Prostate gland (tissue), 2 donors: ENCODE measurements at regions not wholly inside any gene's neighbourhood (a gene's known extent, or its start where the extent isn't known, plus 50 kb on each side); places are given as distances from the start of the nearest gene placed in this dataset.

Experiments
- DNase-seq: peaks from one replicate; pipeline ENCODE4 v3.0.0-alpha.2; 2019; ENCODE audit warnings: low spot score
- H3K27ac ChIP-seq, 2 donors: fragments of 200-600 bp; sonication (generic); 2 replicates each; pipeline ENCODE4 v1.5.1; 2017 to 2019
- H3K27me3 ChIP-seq: fragments of 200-600 bp; sonication (generic); replicated peaks from 2 replicates; pipeline ENCODE4 v1.5.1; 2019; ENCODE audit not compliant: insufficient read depth
- H3K36me3 ChIP-seq, 2 donors: fragments of 200-600 bp; sonication (generic); 1 replicate in 1 of 2; 2 replicates in 1 of 2; pipeline versions ENCODE4 v1.5.1 to v1.8.1; 2017 to 2019
- H3K4me1 ChIP-seq: fragments of 200-600 bp; sonication (generic); replicated peaks from 2 replicates; pipeline ENCODE4 v1.5.1; 2019
- H3K4me3 ChIP-seq, 2 donors: fragments of 200-600 bp; sonication (generic); 2 replicates each; pipeline ENCODE4 v1.5.1; 2017 to 2019
- H3K9me3 ChIP-seq: fragments of 200-600 bp; sonication (generic); 2 replicates; pipeline ENCODE4 v1.5.1; 2017
- CTCF ChIP-seq, 4 experiments: fragments of 200-600 bp in 2 of 4; fragments of 450-650 bp in 2 of 4; sonication (generic) in 2 of 4; IDR thresholded peaks; 1 replicate in 3 of 4; 2 replicates in 1 of 4; pipeline ENCODE4 v1.5.1; 2016 to 2019; ENCODE audit warnings: antibody characterized with exemption in 4 of 4, mild to moderate bottlenecking in 2 of 4, moderate library complexity in 2 of 4
- POLR2A ChIP-seq: fragments of 450-650 bp; IDR thresholded peaks from one replicate; pipeline ENCODE4 v1.6.1; 2016; ENCODE audit warnings: antibody characterized with exemption, mild to moderate bottlenecking
- POLR2AphosphoS5 ChIP-seq: sonication (generic); formaldehyde crosslinking; IDR thresholded peaks from one replicate; pipeline ENCODE4 v1.6.1; 2017; ENCODE audit warnings: antibody characterized with exemption
- WGBS: methylation state at CpG from one replicate; pipeline ENCODE4 v1.1.5; 2018; 5-methylcytosine and 5-hydroxymethylcytosine counted together
- intact Hi-C: fragments of 100-400 bp; cut with DNase I; formaldehyde crosslinking; loops from one replicate; pipeline ENCODE4 v1.14.2; 2022

- TF ChIP-seq POLR2A (no peak), CTCF (IDR thresholded peaks at IDR 0.05) (no peak), POLR2AphosphoS5 (no peak)
- no peak for DNase-seq
- H3K4me1 ChIP-seq: no peaks in the 10 kb centered on the region
- H3K36me3 ChIP-seq: no peaks in the 10 kb centered on the region
- H3K27me3 ChIP-seq: no peaks in the 10 kb centered on the region
- intact Hi-C loops: no loop called here
- no peak overlapping the region for H3K4me3 ChIP-seq
- 83% methylated on average over 4 of the region's 4 CpGs for WGBS
- no peak overlapping the region for H3K27ac ChIP-seq
- H3K9me3 ChIP-seq: no peaks in the 10 kb centered on the region
Observed at GRCh38 chr6:22073516-22074198, 223.2 kb downstream of the PRL start.

- intact Hi-C loops: no loop called here
- Histone ChIP-seq H3K9me3 (no peaks in the 10 kb centered on the region), H3K4me3 (no peak overlapping the region), H3K27me3 (no peaks in the 10 kb centered on the region), H3K4me1 (no peaks in the 10 kb centered on the region), H3K36me3 (no peaks in the 10 kb centered on the region), H3K27ac (no peak overlapping the region)
- DNase-seq: no peak
- 92% methylated on average over 1 of the region's 1 CpG for WGBS
- TF ChIP-seq POLR2A (no peak), POLR2AphosphoS5 (no peak), CTCF (IDR thresholded peaks at IDR 0.05) (no peak)
Observed at GRCh38 chr6:22078288-22078687, 218.5 kb downstream of the PRL start.

- TF ChIP-seq POLR2A: no peak
- TF ChIP-seq CTCF (IDR thresholded peaks at IDR 0.05): no peak
- no peak for TF ChIP-seq POLR2AphosphoS5
Observed at GRCh38 chr6:22078802-22079545, 217.9 kb downstream of the PRL start.

GRCh38 chr6:22079783-22080182 is 217.1 kb downstream of the PRL start:
- TF ChIP-seq CTCF (IDR thresholded peaks at IDR 0.05) (no peak), POLR2AphosphoS5 (no peak), POLR2A (no peak)
- intact Hi-C loops: no loop called here
- 78% methylated on average over 5 of the region's 5 CpGs for WGBS
- no peak for DNase-seq
- Histone ChIP-seq H3K27ac (no peak overlapping the region), H3K4me3 (no peak overlapping the region), H3K27me3 (no peaks in the 10 kb centered on the region), H3K9me3 (no peaks in the 10 kb centered on the region), H3K36me3 (no peaks in the 10 kb centered on the region), H3K4me1 (no peaks in the 10 kb centered on the region)

More at GRCh38 chr6:22078802-22079545, 217.9 kb downstream of the PRL start:
- no peaks in the 10 kb centered on the region for H3K27me3 ChIP-seq
- no peak for DNase-seq
- no peaks in the 10 kb centered on the region for H3K4me1 ChIP-seq
- intact Hi-C loops: no loop called here
- 86% methylated on average over 8 of the region's 8 CpGs for WGBS
- no peaks in the 10 kb centered on the region for H3K9me3 ChIP-seq
- no peaks in the 10 kb centered on the region for H3K36me3 ChIP-seq
- H3K4me3 ChIP-seq: no peak overlapping the region
- H3K27ac ChIP-seq: no peak overlapping the region

- intact Hi-C loops: no loop called here
- TF ChIP-seq POLR2A: no peak
- no peak for TF ChIP-seq CTCF (IDR thresholded peaks at IDR 0.05)
- no peak for TF ChIP-seq POLR2AphosphoS5
Observed at GRCh38 chr6:22081709-22082108, 215.1 kb downstream of the PRL start.

More at GRCh38 chr6:22081709-22082108, 215.1 kb downstream of the PRL start:
- Histone ChIP-seq H3K9me3 (no peaks in the 10 kb centered on the region), H3K36me3 (no peaks in the 10 kb centered on the region), H3K27me3 (no peaks in the 10 kb centered on the region), H3K27ac (no peak overlapping the region), H3K4me3 (no peak overlapping the region), H3K4me1 (no peaks in the 10 kb centered on the region)
- 89% methylated on average over 4 of the region's 4 CpGs for WGBS
- no peak for DNase-seq
